ENCODE measurements at regions not wholly inside any gene's neighbourhood (a gene's known extent, or its start where the extent isn't known, plus 50 kb on each side); places are given as distances from the start of the nearest gene placed in this dataset.

DNA sequence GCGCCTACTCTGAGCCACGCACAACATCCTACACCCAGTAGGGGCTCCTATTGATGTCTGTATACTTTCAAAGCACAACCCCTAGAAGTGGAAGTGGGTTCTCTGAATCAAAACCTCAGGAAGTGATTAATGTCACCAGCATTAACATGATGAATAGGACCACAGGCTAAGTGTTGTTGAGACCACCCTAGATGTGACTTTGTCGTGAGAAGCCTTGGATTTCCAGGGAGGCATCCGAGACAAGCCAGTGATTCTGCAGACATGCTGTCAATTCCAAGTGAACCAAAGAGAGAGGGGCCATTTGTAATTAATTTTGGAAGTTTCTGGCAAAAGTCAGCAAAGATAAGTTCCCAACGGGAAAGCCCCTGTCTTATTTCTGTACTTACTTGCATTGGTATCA is 493.0 kb downstream of the ZIC3 start:
- TF ChIP-seq, protein P1, sequence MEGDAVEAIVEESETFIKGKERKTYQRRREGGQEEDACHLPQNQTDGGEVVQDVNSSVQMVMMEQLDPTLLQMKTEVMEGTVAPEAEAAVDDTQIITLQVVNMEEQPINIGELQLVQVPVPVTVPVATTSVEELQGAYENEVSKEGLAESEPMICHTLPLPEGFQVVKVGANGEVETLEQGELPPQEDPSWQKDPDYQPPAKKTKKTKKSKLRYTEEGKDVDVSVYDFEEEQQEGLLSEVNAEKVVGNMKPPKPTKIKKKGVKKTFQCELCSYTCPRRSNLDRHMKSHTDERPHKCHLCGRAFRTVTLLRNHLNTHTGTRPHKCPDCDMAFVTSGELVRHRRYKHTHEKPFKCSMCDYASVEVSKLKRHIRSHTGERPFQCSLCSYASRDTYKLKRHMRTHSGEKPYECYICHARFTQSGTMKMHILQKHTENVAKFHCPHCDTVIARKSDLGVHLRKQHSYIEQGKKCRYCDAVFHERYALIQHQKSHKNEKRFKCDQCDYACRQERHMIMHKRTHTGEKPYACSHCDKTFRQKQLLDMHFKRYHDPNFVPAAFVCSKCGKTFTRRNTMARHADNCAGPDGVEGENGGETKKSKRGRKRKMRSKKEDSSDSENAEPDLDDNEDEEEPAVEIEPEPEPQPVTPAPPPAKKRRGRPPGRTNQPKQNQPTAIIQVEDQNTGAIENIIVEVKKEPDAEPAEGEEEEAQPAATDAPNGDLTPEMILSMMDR (IDR thresholded peaks at IDR 0.05), result no peak
- no peak for TF ChIP-seq POLR2A (IDR thresholded peaks at IDR 0.05)
- TF ChIP-seq POLR2AphosphoS5 (IDR thresholded peaks at IDR 0.05), result no peak
